ENCODE measurements at regions not wholly inside any gene's neighbourhood (a gene's known extent, or its start where the extent isn't known, plus 50 kb on each side); places are given as distances from the start of the nearest gene placed in this dataset.
"Not testable (repeated sequence)": the region's sequence is repeated elsewhere in the genome, so short reads cannot be mapped to it uniquely, and the experiment has no call there.

- DNase-seq: no peak
- in situ Hi-C loops (cut with MboI; ENCODE audit: low pct_unique_long_range_greater_than_20kb, low sequenced_read_pairs): no loop called here
These were observed 95.0 kb downstream of the FAM53A start for GRCh38 chr4:1589098-1589497.

DNA sequence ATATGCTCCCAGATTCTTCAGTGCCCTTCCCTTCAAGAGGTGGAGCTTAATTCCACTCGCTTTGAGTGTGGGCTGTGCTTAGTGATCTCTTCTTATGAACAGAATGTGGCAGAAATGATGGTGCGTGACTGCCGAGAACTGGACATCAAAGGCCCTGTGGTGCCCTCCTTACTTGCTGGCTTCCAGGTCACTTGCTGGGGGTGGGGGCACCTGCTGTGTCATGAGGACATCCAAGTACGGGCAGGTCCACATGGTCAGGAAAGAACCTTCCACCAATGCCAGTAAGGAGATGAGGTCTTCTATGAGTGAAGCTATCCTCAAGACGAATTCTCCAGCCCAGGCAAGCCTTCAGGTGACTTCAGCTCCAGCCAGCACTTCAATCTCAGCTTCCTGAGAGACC is 95.8 kb downstream of the FAM53A start:
- in situ Hi-C loops (cut with MboI; ENCODE audit: low pct_unique_long_range_greater_than_20kb, low sequenced_read_pairs): no loop called here
- DNase-seq: no peak

DNA sequence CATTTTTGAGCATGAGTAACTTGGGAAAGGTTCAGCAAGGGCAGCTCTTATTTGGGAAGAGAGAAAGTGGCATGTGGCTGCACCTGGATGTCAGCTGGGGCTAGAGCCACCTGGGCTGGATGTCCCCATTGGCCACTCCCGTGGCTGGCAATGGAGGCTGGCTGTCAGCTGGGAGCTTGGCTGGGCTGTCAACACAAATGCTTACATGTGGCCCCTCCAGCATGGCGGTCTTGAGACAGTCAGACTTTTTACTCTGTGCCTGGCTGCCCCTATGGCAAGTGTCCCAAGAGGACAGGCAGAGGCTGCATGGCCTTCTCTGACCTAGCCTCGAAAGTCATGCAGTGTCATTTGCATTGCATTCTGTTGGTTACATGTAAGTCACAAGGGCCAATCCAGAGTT is 99.6 kb downstream of the FAM53A start:
- in situ Hi-C loops (cut with MboI; ENCODE audit: low pct_unique_long_range_greater_than_20kb, low sequenced_read_pairs): no loop called here
- DNase-seq: no peak

DNA sequence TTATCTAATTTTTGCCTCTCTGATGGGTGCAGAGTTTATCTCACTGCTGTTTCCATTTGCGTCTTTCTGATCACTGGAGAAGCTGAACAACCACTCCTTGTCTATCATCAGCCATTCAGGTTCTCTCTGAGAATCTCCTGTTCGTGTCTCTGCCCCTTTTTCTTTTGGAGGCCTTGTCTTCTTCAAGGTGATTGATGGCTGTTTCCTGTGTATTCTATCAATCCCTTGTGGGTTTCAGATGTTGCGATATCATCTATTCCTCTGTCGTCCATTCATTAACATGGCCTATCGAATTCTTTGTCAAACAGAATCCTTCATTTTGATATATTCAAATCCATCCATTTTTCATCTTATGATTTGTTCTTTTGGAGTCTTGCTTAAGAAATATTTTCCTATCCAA is 100.3 kb downstream of the FAM53A start:
- in situ Hi-C loops (cut with MboI; ENCODE audit: low pct_unique_long_range_greater_than_20kb, low sequenced_read_pairs): no loop called here
- no peak for DNase-seq

- in situ Hi-C loops (cut with MboI; ENCODE audit: low pct_unique_long_range_greater_than_20kb, low sequenced_read_pairs): no loop called here
- no peak for DNase-seq
These were observed 100.9 kb downstream of the FAM53A start for GRCh38 chr4:1583051-1583785.

DNA sequence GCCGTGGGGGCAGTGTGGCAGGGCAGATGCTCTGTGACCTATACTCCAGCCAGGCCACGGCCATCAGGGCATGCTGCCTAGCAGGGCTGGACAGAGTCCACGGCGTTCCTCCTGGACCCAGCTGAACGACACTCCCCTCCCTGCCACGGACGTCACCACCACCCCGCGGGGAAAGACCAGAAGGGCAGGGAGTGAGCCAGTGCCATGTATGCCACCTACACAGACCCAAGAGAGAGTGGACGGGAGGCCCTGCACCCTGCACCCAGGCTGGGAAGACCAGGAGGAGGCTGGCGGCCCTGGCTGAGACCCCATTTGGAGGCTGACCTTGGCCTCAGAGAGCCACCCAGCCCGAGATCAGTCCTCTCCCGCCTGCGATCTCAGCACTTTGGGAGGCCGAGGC is 101.9 kb downstream of the FAM53A start:
- in situ Hi-C loops (cut with MboI; ENCODE audit: low pct_unique_long_range_greater_than_20kb, low sequenced_read_pairs): no loop called here
- DNase-seq: no peak

- DNase-seq: peak; percentile 94
- in situ Hi-C loops (cut with MboI; ENCODE audit: low pct_unique_long_range_greater_than_20kb, low sequenced_read_pairs): not testable (repeated sequence)
These were observed 102.8 kb downstream of the FAM53A start for GRCh38 chr4:1581164-1581894.

DNA sequence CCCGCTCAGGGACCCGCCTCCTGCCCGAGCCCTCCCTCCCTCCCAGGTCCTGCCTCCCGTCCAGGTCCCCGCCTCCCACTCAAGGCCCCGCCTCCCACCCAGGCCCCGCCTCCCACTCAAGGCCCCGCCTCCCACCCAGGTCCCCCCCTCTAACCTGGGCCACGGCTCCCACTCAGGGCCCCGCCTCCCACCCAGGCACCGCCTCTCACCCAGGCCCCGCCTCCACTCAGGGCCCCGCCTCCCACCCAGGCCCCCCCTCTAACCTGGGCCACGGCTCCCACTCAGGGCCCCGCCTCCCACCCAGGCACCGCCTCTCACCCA is 103.5 kb downstream of the FAM53A start:
- DNase-seq; in situ Hi-C loops (cut with MboI; ENCODE audit: low pct_unique_long_range_greater_than_20kb, low sequenced_read_pairs): not testable (repeated sequence)

GRCh38 chr4:1579901-1580691 is 104.0 kb downstream of the FAM53A start:
- DNase-seq: peak; percentile 76
- in situ Hi-C loops (cut with MboI; ENCODE audit: low pct_unique_long_range_greater_than_20kb, low sequenced_read_pairs): no loop called here

DNA sequence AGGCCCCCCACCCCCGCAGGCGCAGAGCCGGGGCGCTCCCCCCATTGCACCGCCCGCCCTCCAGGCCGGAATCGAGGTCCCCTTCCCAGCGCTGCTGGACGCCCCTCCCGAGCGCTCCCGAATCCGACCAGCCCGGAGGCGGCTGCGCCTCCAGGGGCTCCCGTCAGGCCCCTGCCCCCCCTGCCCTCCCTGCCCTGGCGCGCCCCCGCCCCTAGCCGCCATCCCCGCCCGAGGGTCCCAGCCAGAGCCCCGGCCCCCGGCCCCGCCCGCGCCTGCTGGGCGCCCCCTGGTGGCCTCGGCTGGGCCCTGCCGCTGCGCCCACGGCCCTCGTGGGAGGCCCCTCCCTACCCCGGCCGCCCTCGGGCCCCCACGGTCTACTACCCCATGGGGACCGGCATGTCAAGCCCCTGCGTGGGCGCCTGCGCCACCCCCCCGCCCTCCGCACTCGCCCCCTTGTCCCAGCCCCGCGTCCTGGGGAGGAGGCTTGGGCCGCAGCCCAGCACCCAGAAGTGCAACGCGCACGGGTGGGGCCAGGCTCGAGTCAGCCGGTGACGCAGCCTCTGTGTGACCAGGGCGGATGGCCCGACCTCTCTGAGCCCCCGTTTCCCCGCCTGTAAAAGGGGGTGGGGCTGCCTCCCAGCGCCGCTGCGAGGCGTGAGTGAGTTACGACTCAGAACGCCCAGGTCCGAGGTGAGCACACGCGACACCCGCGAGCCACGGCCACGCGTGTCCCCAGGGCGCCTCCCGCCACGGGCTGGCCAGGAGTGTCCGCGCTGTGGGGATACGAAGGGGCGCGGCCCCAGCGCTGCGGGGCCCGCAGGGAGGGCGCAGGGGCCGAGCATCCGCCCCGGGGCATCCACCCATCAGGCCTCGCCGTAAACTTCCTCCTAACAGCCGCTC is 104.9 kb downstream of the FAM53A start:
- DNase-seq: peak; percentile 65
- in situ Hi-C loops (cut with MboI; ENCODE audit: low pct_unique_long_range_greater_than_20kb, low sequenced_read_pairs): no loop called here

GRCh38 chr4:1578251-1578773 is 105.8 kb downstream of the FAM53A start:
- DNase-seq: no peak
- in situ Hi-C loops (cut with MboI; ENCODE audit: low pct_unique_long_range_greater_than_20kb, low sequenced_read_pairs): no loop called here

DNA sequence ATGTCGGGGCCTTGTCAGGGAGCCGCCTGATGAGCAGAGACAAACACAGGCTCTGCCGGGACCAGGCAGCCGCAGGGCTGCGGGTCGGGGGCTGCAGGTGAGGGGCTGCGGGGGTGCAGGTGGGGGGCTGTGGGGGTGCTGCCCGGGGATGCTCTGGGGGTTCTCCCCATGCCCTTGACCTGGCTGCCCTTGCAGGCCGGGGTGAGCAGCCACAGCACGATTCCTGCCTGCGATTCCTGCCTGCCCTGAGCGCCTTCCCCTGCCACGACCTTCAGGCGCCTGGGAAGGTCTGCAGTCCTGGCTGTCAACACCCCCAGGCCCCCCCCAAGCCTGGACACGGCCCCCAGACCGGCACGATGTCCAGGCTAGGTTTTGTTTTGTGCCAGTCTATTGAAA is 106.3 kb downstream of the FAM53A start:
- in situ Hi-C loops (cut with MboI; ENCODE audit: low pct_unique_long_range_greater_than_20kb, low sequenced_read_pairs): no loop called here
- DNase-seq: no peak

GRCh38 chr4:1576961-1577821 is 106.9 kb downstream of the FAM53A start:
- DNase-seq: no peak
- in situ Hi-C loops (cut with MboI; ENCODE audit: low pct_unique_long_range_greater_than_20kb, low sequenced_read_pairs): no loop called here

DNA sequence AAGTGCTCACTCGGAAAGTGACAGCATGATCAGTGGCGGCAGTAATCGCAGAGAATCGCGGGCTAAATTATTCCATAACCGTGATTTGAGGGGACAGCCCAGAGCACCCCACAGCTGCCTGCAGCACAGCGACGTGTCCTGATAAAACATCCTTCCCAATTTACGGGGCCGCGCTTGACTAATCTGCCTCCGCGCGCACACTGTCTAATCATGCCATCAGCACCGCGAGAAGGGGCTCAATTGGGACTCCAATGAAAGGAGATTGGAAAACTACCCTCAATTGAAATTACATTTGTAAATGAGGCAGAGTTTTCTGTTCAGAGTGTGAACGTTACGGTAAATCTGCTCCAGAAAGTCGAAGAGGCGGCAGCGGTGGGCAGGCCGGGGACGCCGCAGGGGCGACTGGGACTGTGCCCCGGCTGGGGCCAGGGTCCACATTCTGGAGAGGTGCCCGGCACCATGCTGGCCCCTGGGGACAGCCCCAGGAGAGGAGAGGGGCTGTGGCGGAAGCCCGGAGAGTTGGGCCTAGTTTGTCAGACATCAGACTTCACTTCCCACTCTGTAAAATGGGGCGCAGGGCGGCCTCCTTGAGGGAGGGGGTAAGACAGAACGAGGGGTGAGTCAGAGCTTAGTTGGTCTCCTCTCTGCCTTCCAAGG is 107.7 kb downstream of the FAM53A start:
- in situ Hi-C loops (cut with MboI; ENCODE audit: low pct_unique_long_range_greater_than_20kb, low sequenced_read_pairs): no loop called here
- DNase-seq: no peak

- in situ Hi-C loops (cut with MboI; ENCODE audit: low pct_unique_long_range_greater_than_20kb, low sequenced_read_pairs): no loop called here
- no peak for DNase-seq
These were observed 108.5 kb downstream of the FAM53A start for GRCh38 chr4:1575418-1576303.

DNA sequence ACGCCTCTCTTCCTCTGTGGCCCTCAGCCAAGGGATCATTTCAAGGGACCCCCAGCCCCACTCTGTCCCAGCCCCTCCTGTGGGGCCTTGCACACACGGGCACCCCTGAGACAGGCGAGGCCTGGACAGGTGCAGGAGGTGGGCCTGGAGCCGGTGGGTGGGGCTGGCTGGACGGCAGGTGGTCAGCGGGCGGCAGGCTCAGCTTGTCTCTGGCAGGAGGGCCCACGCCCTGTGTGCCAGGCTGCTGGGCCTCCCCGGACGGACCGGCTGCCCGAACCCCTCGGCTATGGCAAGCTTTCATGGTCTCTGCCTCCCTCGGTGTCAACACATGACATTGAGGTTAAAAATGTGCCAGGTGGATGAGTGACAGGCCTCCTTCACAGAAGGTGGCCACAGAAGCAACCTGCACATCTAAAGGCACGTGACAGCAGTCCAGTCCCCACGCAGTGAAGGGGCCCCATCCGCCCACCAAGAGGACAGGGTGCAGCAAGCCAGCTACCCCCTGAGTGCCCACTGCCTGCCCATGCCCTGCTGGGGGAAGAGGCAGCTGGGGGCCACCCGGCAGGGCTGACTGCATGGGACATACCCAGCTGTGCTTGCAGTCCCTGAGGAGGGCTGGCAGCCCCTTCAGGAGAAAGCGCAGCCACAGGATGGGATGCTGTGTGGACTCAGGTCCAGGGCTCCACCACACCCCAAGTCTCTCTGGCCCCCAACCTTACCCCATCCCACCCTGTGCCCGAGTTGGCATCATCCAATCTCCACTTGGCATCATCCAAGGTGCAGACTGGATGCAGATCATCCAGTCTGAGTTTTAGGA is 109.3 kb downstream of the FAM53A start:
- DNase-seq: no peak

More for the DNA sequence above, 109.3 kb downstream of the FAM53A start:
- in situ Hi-C loops (cut with MboI; ENCODE audit: low pct_unique_long_range_greater_than_20kb, low sequenced_read_pairs): no loop called here

Measured in KBM-7 (cell line).